ENCODE measurements at regions not wholly inside any gene's neighbourhood (a gene's known extent, or its start where the extent isn't known, plus 50 kb on each side); places are given as distances from the start of the nearest gene placed in this dataset.
A peak's percentile ranks its signal among the peaks of the same experiment; 100 is the strongest.

GRCh38 chr9:7238247-7238637 is 480.5 kb downstream of the KDM4C start:
- in situ Hi-C loops (cut with MboI; ENCODE audit: low pct_unique_long_range_greater_than_20kb, low sequenced_read_pairs, unreplicated experiment) = no loop called here
- no peak for TF ChIP-seq CTCF (IDR thresholded peaks at IDR 0.05; ENCODE audit: extremely low read depth, insufficient read depth, missing control alignments)
- DNase-seq (ENCODE audit: low spot score) = no peak

GRCh38 chr9:7237473-7238246 is 479.9 kb downstream of the KDM4C start:
- DNase-seq (ENCODE audit: low spot score) = no peak
- in situ Hi-C loops (cut with MboI; ENCODE audit: low pct_unique_long_range_greater_than_20kb, low sequenced_read_pairs, unreplicated experiment) = no loop called here
- no peak for TF ChIP-seq CTCF (IDR thresholded peaks at IDR 0.05; ENCODE audit: extremely low read depth, insufficient read depth, missing control alignments)

GRCh38 chr9:7236186-7236585 is 478.4 kb downstream of the KDM4C start:
- in situ Hi-C loops (cut with MboI; ENCODE audit: low pct_unique_long_range_greater_than_20kb, low sequenced_read_pairs, unreplicated experiment) = no loop called here
- no peak for TF ChIP-seq CTCF (IDR thresholded peaks at IDR 0.05; ENCODE audit: extremely low read depth, insufficient read depth, missing control alignments)
- DNase-seq (ENCODE audit: low spot score) = no peak

GRCh38 chr9:7234144-7234543 is 476.4 kb downstream of the KDM4C start:
- TF ChIP-seq CTCF (IDR thresholded peaks at IDR 0.05; ENCODE audit: extremely low read depth, insufficient read depth, missing control alignments) = peak; percentile 69
- in situ Hi-C loops (cut with MboI; ENCODE audit: low pct_unique_long_range_greater_than_20kb, low sequenced_read_pairs, unreplicated experiment) = no loop called here
- DNase-seq (ENCODE audit: low spot score) = peak; percentile 14

- no peak for DNase-seq (ENCODE audit: low spot score)
- TF ChIP-seq CTCF (IDR thresholded peaks at IDR 0.05; ENCODE audit: extremely low read depth, insufficient read depth, missing control alignments) = no peak
- in situ Hi-C loops (cut with MboI; ENCODE audit: low pct_unique_long_range_greater_than_20kb, low sequenced_read_pairs, unreplicated experiment) = no loop called here
These were observed 471.8 kb downstream of the KDM4C start for GRCh38 chr9:7229571-7229970.

GRCh38 chr9:7228726-7229125 is 471.0 kb downstream of the KDM4C start:
- no peak for TF ChIP-seq CTCF (IDR thresholded peaks at IDR 0.05; ENCODE audit: extremely low read depth, insufficient read depth, missing control alignments)
- in situ Hi-C loops (cut with MboI; ENCODE audit: low pct_unique_long_range_greater_than_20kb, low sequenced_read_pairs, unreplicated experiment) = no loop called here
- DNase-seq (ENCODE audit: low spot score) = no peak
